Breast epithelium (tissue), 3 donors: ENCODE measurements at regions not wholly inside any gene's neighbourhood (a gene's known extent, or its start where the extent isn't known, plus 50 kb on each side); places are given as distances from the start of the nearest gene placed in this dataset.
"Not testable (repeated sequence)": the region's sequence is repeated elsewhere in the genome, so short reads cannot be mapped to it uniquely, and the experiment has no call there.

ENCODE experiments used
- CTCF ChIP-seq, 3 donors: fragments of 450-650 bp; IDR thresholded peaks; one replicate each; pipeline ENCODE4 v1.5.1; 2016 to 2017; ENCODE audit warnings: antibody characterized with exemption in 3 of 3, mild to moderate bottlenecking in 3 of 3, moderate library complexity in 3 of 3
- POLR2AphosphoS5 ChIP-seq, 3 donors: sonication (generic); formaldehyde crosslinking; IDR thresholded peaks; one replicate each; pipeline ENCODE4 v1.6.1; 2017; ENCODE audit warnings: antibody characterized with exemption in 3 of 3

- not testable (repeated sequence) for TF ChIP-seq POLR2AphosphoS5, CTCF (IDR thresholded peaks at IDR 0.05)
These were observed 81.8 kb downstream of the TTLL2 start for GRCh38 chr6:167406533-167407238.
